CD1c-positive myeloid dendritic cell (primary cell): ENCODE measurements at regions not wholly inside any gene's neighbourhood (a gene's known extent, or its start where the extent isn't known, plus 50 kb on each side); places are given as distances from the start of the nearest gene placed in this dataset.

Experiments
- DNase-seq: peaks from one replicate; pipeline ENCODE4 v3.0.0-alpha.2; 2016; ENCODE audit errors: extremely low spot score

DNA sequence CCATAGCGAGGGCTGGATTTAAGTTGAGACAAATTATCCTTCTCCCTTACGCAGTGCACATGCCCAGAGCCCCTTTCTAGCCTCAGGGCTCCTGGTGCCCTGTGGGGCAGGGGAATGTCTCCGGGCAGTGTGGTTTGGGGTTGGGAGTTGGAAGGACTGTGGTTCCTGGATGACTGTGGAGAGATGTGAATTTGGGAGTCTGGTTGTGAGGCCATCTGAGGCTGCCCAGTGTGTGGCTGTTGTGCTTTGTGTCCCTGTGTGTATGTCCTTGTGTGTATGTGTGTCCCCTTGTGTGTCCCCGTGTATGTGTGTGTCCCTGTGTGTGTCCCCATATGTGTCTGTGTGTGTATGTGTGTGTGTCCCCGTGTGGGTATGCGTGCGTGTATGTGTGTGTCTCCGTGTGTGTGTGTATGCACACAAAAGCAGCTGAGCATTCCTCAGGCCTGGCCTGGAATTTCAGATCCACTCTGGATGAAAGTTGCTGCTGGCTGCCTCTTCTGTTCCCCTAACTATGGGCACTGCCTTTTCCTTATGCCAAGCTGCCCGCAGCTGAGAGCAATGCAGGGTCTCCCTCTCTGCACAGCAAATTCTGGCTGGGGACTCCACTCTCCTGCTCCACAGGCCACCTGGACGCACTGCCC lies 65.4 kb downstream of the UBIAD1 start:
- DNase-seq: no peak

DNA sequence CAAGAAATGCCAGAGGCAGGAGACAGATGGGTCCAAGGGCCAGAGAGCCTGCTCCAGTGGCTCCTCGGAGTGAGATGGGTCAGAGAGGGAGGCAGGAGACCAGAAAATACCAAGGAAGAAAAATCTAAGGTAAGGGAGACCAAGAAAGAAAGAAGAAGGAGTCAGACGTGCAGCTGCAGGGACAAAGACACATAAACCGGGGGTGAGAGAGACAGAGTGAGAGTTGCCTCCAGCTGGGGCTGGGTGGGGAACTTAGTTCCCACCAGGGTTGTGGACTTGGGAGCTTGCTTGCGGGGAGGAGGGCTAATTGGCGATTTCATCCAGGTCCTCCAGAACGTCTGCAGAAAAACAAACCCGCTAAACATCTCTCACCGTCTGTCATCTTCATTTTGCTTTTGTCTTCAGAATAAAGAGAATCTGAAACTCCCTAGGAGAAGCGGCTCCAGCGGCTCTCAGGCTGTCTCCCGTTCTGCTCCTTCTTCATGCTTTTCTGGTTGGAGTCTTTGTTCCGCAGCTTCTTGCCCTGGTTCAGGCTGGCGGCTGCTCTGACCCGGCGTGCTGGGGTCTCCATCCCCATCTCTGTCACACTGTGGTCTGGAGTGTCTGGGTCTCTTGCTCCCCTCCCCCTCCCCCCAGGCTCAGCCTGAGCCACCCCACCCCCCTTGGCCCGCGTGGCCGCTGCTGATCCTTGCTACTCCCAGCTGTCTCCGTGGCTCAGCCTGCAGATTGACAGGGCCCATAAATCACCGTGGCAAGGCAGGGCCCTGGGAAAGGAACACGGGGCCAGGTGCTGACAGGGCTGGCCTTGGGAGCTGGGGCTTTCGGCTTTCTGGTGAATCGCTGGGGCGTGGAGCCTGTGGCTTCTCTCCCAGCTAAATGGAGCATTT lies 66.6 kb downstream of the UBIAD1 start:
- no peak for DNase-seq

DNA sequence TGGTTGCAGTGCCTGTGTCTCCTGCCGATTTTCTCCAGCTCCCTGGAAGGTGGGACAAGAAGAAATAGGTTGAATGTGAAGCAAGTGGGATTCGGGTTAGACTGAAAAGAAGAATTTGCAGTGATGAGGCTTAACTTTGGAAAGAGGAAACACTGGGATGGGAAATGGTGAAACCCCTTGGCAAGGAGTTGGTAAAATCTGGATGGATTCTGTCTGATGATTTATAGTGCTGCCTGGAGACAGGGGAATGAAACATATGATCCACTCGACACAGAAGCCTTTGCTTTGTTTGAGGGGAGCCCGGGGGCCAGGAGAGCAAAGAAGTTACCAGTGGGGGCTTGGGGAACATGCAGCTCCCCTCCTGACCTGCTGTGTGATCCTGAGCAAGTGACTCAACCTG lies 67.2 kb downstream of the UBIAD1 start:
- no peak for DNase-seq

DNA sequence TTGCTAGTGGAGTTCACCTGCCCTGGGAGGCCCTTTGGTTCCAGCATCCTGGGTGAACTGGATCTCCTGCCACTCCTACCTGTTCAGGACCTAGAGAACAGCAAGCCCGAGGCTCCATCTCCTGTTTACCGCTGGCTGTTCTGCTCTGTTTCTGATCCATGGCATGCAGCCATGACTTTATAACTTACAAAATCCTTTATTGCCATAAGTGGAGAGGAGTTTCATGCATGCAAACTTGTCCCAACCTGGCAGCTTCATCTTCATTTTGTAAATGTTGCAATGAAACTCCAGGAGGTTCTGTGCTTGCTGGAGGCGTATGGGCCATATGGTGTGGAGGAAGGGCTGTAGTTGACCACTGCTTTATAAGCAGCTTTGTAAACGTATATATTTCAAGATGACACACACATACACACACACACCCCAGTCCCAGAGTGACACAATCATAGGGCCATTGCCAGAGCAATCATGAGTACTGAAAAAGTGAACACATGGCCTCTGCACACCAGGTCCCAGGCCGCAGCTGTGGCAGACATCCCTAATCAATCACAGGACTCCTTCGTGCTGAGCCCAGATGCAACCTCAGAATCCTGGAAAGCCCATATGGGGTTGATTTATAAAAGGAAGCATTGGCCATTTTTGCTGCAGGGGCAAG lies 69.0 kb downstream of the UBIAD1 start:
- no peak for DNase-seq

DNA sequence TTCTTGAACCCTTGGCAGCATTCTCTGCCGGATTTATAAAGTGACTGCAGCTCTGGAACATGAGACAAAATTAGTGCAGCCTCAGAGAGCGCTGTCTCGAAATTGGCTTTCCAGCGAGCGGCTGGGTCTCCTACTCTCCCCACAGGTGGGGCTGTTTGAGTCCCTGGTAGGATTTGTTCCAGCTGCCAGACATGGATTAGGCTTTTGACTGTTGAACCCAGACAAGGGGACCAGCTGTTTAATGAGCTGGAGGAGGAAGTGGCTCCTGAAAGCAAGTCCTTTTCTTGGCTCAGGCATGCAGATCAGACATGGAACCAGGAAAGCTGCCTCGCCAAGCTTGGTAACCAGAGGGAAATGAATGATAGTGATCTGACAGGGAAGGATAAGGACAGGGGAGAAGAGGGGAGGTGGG lies 69.6 kb downstream of the UBIAD1 start:
- DNase-seq: no peak

DNA sequence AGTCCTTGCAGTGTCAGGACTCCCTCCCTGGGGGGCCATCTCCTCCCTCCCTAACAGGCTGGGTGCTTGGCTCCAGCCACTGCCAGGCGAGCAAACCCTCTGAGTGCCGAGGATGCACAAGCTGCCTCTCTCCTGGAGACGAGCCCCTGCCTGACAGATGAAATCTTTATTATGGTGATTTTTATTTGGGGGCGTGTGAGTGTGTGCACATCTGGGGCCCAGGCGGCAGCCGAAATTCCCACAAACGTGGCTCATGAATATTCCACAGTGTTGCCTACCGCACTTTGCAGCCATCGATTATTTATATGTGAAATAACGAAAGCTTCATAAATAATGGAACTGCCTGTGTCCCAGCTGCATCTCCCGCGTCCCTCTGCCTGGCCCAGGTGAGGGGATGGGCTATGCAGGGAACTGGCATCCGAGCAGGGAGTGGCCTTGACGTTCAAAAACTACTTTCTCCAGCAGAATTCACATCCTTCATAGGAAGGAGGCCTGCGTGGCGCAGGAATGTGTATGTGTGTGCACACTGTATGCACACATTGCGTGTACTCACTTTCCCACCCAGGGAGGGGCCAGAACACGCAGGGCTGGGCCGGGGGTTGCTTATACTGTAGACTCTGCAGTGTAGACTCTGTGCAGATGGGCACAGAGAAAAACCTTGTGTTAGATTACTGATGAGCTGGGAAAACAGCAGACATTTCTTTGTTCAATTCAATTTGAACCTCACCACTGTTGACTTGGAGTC lies 73.1 kb downstream of the UBIAD1 start:
- no peak for DNase-seq

DNA sequence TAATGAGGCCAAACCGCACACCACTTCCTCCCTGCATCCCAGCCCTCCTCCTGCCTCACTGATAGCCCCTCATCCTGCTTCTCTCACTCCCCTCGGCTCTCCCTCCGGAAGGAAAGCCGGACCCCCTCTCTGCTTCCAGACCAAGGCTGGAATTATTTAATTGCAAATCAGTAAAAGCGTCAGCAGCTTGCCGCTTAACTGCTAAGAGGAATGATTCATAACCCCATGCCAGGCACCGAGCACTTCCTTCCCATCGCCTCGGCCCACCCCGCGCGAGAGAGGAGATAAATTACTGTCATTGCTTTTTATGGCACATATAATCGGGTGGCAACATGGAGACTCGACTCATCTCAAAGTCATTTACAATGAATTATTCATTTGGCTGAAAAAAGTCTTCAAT lies 77.3 kb downstream of the UBIAD1 start:
- no peak for DNase-seq

DNA sequence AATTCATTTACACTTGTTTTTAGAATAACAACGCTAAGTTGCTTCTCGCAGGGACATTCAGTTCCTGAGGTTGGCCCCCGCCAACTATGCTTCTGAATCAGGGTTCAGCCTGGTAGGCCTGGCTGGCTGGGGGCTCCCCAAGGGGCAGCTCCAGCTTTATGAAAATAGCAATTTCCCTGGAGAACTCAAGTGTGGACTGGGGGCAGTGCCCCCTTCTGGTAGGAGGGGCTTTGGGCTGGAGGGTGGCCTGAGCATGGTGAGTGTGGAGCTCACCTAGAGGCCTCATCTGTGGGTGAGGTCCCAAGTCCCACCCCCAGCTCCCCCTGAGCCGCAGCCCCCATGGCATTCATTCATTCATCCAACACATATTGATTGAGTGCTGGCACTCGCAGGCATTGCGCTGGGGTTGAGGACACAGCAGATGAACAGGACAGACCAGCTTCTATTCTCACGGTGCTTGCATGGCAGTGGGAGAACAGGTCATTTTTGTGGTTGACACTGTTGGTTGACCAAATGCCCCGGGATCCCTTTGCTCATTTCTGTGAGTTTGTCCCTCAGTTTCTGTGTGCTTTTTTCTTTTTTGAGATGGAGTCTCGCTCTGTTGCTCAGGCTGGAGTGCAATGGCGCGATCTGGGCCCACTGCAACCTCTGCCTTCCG lies 79.2 kb downstream of the UBIAD1 start:
- no peak for DNase-seq

DNA sequence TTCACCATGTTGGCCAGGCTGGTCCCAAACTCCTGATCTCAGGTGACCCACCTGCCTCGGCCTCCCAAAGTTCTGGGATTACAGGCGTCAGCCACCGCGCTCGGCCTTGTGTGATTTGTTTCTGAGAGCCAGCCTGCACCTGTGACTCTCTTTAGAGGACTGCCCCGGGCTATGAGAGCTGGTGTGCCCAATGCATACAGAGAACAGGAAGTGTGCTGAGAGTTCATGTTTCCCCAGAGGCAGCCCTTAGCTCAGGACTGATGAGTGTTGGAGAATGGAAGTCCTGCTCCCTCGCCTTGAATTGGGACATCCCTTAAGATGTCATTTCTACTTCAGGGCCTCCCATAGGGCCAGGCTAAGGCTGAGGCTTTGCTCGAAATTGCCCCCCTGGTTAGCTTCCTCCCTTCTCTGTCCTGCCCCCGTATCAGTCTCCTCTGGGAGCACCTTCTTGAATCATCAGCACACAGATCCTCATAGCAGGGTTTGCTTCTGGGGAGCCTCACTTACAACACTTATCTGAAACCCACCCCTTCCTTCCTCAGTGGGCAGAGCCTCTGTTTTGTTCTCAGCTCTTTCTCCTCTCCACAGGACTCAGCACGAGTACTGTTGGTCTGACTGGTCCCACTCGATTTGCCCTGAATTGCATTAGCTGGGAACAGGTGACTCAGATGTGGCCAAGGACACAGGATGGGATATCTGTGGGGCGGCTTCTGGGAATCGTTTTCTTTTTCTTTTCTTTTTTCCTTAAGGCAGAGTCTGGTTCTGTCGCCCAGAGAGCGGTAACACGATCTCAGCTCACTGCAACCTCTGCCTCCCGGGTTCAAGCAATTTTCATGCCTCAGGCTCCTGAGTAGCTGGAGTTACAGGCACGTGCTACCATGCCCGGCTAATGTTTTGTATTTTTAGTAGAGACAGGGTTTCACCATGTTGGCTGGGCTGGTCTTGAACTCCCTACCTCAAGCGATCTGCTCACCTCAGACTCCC lies 80.1 kb downstream of the UBIAD1 start:
- DNase-seq: no peak

DNA sequence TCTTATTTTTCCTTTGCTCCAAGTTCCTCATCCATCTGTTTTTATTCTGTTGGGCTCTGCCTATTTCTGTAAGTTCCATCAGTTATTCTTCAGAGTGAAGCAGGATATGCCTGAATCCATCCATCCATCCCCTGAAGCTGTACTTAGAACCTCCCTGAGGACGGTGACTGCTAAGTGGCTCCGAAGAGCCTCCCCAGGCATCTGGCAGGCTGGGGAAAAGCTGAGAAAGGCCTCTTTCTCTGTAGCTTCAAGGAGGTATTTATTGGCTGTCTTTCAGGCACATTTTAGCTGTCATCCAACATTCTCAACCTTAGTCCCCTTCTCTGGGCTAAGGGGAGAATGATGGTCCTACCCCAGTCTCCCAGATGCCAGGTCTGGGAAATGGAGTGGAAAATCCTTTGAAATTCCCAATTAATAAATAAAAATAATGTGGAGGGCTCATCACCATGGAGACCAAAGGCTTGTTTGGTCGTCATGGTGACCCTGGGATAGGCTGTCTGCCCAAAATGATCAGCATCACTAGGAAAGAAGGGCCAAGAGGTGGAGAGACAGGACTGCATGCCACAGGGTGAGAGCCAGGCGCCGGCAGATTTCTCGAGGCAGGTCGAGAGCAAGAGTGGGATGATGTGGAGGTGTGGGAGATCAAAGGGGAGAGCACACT lies 82.0 kb downstream of the UBIAD1 start:
- DNase-seq: no peak

DNA sequence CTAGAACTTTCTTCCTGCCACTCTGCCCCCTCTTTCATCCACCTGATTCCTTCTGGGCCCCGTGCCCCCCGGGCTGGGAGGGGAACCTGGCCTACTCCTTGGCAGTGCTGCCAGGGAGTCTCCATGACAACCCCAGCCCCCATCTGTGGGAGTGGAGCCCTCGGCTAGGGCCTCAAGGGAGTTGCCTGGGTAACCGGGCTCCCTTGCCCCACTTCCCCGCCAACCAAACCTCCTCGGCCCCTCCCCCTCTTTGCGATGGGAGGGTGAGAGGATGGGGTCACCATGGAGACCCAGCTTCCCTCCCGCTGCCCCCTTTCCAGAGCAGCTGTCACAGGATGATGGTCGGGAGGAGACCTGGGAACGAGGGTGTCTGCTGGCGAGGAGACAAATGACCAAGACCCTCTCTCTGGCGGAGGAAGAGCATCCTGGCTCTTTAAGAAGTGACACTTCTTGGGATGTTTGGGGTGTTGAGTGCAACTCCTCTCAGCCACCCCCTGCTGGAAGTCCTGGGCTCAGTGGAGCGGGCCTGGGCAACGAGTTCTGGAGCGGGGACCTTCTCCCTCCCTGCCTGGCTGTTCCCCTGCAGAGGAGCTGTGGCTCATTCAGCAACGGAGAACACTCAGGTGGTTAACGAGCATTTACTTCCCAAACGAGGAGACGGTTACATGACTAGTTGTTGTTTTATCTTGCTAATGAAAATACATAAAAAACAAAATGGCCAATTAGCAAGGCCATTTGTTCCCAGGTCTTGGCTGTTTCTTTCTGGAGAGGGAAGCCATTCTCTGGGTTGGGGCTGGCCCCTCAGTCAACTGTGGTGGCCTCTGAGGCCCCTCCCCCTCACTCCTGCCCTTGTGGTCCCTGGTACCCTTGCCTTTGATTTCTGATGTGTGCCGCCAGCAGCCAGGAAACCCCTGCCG lies 82.8 kb downstream of the UBIAD1 start:
- no peak for DNase-seq

DNA sequence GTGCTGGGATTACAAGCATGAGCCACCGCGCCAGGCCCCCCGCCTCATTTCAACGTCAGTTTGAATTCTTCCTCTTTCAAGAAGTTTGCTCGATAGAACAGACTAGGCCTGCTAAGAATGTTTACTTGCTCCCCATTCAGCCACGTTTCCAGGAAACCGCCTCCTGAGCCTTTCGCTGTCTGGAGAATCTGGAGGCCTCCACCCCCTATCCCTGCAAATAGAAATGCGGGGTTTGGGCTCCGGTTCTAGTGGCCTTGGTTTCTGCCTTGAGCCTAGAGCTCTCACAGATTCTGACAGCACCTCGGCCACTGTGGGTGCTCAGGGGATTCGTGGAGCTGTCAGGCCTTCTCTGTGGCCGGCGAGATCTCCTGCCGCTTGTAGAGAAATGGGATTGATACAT lies 84.3 kb downstream of the UBIAD1 start:
- DNase-seq: no peak

DNA sequence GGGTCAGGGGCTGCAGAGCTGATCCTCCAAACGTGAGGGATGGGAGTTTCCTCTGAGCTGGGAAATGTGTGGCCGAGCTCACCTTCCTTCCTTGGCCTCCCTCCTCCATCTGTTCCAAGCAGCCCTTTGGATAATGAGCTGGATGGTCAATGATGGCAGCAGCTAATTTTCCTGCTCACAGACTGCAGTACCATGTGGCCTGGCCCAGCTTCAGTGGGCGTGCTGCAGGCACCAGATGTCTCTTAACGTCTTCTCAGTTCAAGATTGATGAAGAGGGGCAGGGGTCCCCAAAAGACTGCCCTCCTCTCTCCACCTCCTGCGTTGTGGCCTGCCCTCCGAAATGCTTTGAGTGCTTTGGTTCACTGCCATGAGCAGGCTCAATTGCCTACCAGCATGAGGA lies 86.0 kb downstream of the UBIAD1 start:
- DNase-seq: no peak

DNA sequence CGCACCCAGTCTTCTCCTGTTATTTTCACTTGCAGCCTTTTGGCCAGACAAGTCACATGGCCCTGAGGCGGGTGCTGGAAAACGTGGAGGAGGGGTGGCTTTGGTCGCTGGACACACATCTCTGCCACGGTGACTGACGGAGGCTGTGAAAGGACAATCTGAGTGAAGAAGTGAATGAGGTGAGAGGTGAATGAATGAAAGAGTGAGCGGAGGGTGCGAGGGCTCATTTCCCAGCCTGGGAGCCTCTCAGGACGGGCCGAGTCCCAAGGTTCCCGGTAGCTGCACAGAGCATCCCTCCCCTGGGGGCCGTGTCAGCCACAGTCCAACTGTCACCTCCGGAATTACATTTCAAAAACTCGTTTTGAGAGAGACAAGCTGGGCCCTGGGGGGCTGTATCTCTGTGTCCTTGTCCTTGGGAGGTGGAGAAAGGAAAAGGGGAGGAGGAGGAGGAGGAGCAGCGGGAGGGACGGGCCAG lies 89.6 kb downstream of the UBIAD1 start:
- no peak for DNase-seq

DNA sequence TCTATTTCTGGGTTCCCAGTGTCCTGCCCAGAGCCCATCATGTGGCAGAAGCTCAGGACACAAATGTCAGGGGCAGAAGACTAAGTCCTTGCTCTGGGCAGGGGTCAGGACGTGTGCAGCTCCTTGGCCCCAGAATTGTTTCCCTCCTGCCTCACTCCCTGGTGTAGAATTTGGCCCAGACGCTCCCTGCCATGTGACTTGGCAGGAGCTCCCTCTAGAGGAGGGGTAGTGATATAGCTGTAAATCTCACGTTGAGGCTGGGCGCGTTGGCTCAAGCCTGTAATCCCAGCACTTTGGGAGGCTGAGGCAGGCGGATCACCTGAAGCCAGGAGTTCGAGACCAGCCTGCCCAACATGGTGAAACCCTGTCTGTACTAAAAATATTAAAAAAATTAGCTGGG lies 91.2 kb downstream of the UBIAD1 start:
- peak; percentile 9 for DNase-seq

DNA sequence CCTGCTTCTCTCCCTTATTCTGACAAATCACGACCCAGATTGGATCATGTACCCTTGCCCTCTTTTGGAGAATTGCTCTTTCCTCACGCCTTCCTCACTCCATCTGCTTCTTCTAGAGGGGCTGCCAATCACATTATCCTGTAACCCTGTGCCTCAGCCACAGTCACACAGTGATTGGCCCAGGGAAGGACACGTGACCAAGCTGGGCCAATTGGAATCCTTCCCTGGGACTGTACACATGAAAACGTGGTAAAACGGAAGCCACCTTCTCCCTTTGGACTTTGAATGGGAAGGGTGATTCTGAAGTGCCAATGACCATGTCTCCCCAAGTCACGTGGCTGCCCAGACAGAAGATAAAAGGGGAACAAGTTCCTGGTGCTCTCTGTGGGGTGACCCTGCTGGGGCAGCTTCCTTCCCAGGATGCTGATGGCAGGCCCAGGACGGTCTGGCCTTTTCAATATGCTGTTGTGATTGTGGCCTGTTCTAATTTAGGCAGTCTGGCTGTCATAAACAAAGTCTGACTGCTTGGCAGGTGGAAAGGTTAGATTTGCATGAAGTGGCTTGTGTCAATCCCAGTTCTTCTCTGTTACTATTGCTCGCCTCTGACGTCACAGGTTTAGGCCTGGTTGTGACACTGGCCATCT lies 92.9 kb downstream of the UBIAD1 start:
- no peak for DNase-seq

DNA sequence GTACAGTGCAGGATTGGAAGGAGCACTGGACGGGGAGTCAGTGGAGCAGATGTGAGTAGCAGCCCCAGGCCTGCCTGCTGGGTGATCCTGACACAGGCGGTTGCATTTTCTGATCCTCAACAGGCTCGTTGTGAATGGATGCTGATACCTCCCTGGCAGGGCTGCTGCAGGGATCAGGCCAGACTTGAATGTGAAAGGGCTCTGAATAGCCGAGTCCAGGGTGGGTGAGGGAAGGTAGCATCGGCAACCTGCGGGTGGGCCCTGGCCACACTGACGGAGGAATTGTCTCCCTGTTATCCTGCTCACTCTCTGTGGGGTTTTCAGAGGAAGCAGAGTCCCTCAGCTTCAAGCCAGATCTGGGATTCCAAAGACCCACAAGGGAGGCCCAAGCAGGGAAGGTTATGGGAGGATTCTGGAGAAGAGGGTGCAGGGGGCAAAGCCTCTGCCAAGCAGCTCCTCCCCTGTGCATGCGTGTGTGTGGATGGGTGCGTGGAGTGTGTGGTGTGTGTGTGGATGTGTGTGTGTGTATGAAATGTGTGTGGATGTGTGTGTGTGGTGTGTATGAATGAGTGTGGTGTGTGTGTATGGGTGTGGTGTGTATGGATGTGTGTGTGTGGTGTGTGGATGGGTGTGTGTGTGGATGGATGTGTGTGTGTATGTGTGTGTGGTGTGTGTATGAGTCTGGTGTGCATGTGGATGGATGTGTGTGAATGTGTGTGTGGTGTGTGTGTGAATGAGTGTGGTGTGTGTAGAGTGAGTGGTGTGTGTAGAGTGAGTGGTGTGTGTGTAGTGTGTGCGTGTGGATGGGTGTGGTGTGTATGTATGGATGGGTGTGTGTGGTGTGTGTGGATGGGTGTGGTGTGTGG lies 100.3 kb downstream of the UBIAD1 start:
- no peak for DNase-seq
